H9 (cell line): ENCODE measurements at regions not wholly inside any gene's neighbourhood (a gene's known extent, or its start where the extent isn't known, plus 50 kb on each side); places are given as distances from the start of the nearest gene placed in this dataset.

Experiments
- DNase-seq: peaks from one replicate; pipeline ENCODE4 v3.0.0-alpha.2; 2017
- H2AFZ ChIP-seq: one replicate; pipeline ENCODE4 v1.6.1; 2013; ENCODE audit warnings: mild to moderate bottlenecking, low read length, control low read depth, moderate library complexity
- H2AK5ac ChIP-seq: 2 replicates; pipeline ENCODE4 v1.6.1; 2013; ENCODE audit warnings: low read length, control low read depth, mixed read lengths; ENCODE audit not compliant: insufficient read length
- H2BK120ac ChIP-seq: one replicate; pipeline ENCODE4 v1.6.1; 2013; ENCODE audit warnings: low read depth, mild to moderate bottlenecking, low read length, control low read depth, inconsistent platforms; ENCODE audit not compliant: poor library complexity, severe bottlenecking
- H2BK12ac ChIP-seq: 2 replicates; pipeline ENCODE4 v1.6.1; 2013; ENCODE audit warnings: low read length, control low read depth, mixed read lengths, low read depth; ENCODE audit not compliant: insufficient read length
- H2BK15ac ChIP-seq: 2 replicates; pipeline ENCODE4 v1.6.1; 2013; ENCODE audit warnings: low read depth, low read length, control low read depth
- H2BK20ac ChIP-seq: one replicate; pipeline ENCODE4 v1.6.1; 2013; ENCODE audit warnings: low read depth, mild to moderate bottlenecking, low read length, control low read depth, inconsistent platforms; ENCODE audit not compliant: poor library complexity, severe bottlenecking
- H2BK5ac ChIP-seq: 2 replicates; pipeline ENCODE4 v1.6.1; 2013; ENCODE audit warnings: low read length, control low read depth, mixed read lengths; ENCODE audit not compliant: insufficient read length
- H3K14ac ChIP-seq: 2 replicates; pipeline ENCODE4 v1.6.1; 2013; ENCODE audit warnings: low read length, control low read depth; ENCODE audit not compliant: insufficient read depth
- H3K18ac ChIP-seq: 2 replicates; pipeline ENCODE4 v1.6.1; 2013; ENCODE audit warnings: low read depth, mild to moderate bottlenecking, mixed read lengths, low read length, control low read depth; ENCODE audit not compliant: insufficient read length
- H3K23ac ChIP-seq: 2 replicates; pipeline ENCODE4 v1.6.1; 2013; ENCODE audit warnings: low read length, control low read depth, mixed read lengths, low read depth; ENCODE audit not compliant: insufficient read length
- H3K23me2 ChIP-seq: 2 replicates; pipeline ENCODE4 v1.6.1; 2013; ENCODE audit warnings: low read depth, mild to moderate bottlenecking, mixed read lengths, low read length, control low read depth; ENCODE audit not compliant: insufficient read length, poor library complexity, severe bottlenecking
- H3K27ac ChIP-seq: 2 replicates; pipeline ENCODE4 v1.5.1; 2013; ENCODE audit warnings: low read length, control low read depth, mixed read lengths, low read depth; ENCODE audit not compliant: insufficient read length
- H3K27me3 ChIP-seq: 2 replicates; pipeline ENCODE4 v1.6.1; 2013; ENCODE audit warnings: low read length, control low read depth, inconsistent platforms; ENCODE audit not compliant: insufficient read depth
- H3K4ac ChIP-seq: 2 replicates; pipeline ENCODE4 v1.6.1; 2013; ENCODE audit warnings: low read depth, mild to moderate bottlenecking, control low read depth, inconsistent platforms, low read length, moderate library complexity
- H3K4me1 ChIP-seq: 2 replicates; pipeline ENCODE4 v1.6.1; 2013; ENCODE audit warnings: low read length, control low read depth, inconsistent platforms; ENCODE audit not compliant: insufficient read depth
- H3K4me2 ChIP-seq: 2 replicates; pipeline ENCODE4 v1.6.1; 2013; ENCODE audit warnings: low read length, control low read depth, mixed read lengths; ENCODE audit not compliant: insufficient read length, insufficient read depth
- H3K56ac ChIP-seq: 2 replicates; pipeline ENCODE4 v1.6.1; 2013; ENCODE audit warnings: low read depth, mild to moderate bottlenecking, mixed read lengths, low read length, control low read depth; ENCODE audit not compliant: insufficient read length
- H3K79me1 ChIP-seq: 2 replicates; pipeline ENCODE4 v1.6.1; 2013; ENCODE audit warnings: low read depth, mild to moderate bottlenecking, moderate library complexity, low read length, control low read depth, inconsistent platforms; ENCODE audit not compliant: insufficient read depth, poor library complexity, severe bottlenecking
- H3K79me2 ChIP-seq: 2 replicates; pipeline ENCODE4 v1.6.1; 2013; ENCODE audit warnings: low read length, control low read depth, inconsistent platforms; ENCODE audit not compliant: insufficient read depth
- H3K9ac ChIP-seq: 2 replicates; pipeline ENCODE4 v1.6.1; 2013; ENCODE audit warnings: low read length, control low read depth, mixed read lengths; ENCODE audit not compliant: insufficient read length; ENCODE audit errors: extremely low read depth
- H3K9me3 ChIP-seq: one replicate; pipeline ENCODE4 v1.6.1; 2013; ENCODE audit warnings: low read depth, low read length, inconsistent platforms; ENCODE audit not compliant: control insufficient read depth
- H3T11ph ChIP-seq: one replicate; pipeline ENCODE4 v1.6.1; 2013; ENCODE audit warnings: mild to moderate bottlenecking, low read length, control low read depth, inconsistent platforms
- H4K20me1 ChIP-seq: one replicate; pipeline ENCODE4 v1.6.1; 2013; ENCODE audit not compliant: control insufficient read depth, insufficient read length, insufficient read depth
- H4K5ac ChIP-seq: 2 replicates; pipeline ENCODE4 v1.6.1; 2013; ENCODE audit warnings: low read depth, mild to moderate bottlenecking, mixed read lengths, low read length, control low read depth; ENCODE audit not compliant: insufficient read length
- H4K8ac ChIP-seq: replicated peaks from 2 replicates; pipeline ENCODE4 v1.6.1; 2013; ENCODE audit warnings: low read length, control low read depth, mixed read lengths, low read depth; ENCODE audit not compliant: insufficient read length
- H4K91ac ChIP-seq: 2 replicates; pipeline ENCODE4 v1.6.1; 2013; ENCODE audit warnings: low read depth, mild to moderate bottlenecking, moderate library complexity, mixed read lengths, low read length, control low read depth; ENCODE audit not compliant: insufficient read length
- H3K27ac Mint-ChIP-seq, 3 experiments: 2 replicates in 2 of 3; 3 replicates in 1 of 3; pipeline ENCODE4 v1.8.0; 2020 to 2021; ENCODE audit warnings: mixed read lengths in 3 of 3, mild to moderate bottlenecking in 1 of 3, moderate library complexity in 1 of 3
- H3K27me3 Mint-ChIP-seq: 2 replicates; pipeline ENCODE4 v1.8.0; 2021; ENCODE audit warnings: low read depth, mild to moderate bottlenecking, moderate library complexity, mixed read lengths
- H3K36me3 Mint-ChIP-seq, 3 experiments: 2 replicates in 2 of 3; 3 replicates in 1 of 3; pipeline ENCODE4 v1.8.0; 2020 to 2021; ENCODE audit warnings: low read depth in 3 of 3, mixed read lengths in 3 of 3; ENCODE audit not compliant: insufficient read depth in 1 of 3
- H3K4me1 Mint-ChIP-seq, 2 experiments: 2 replicates each; pipeline ENCODE4 v1.8.0; 2020; ENCODE audit warnings: mixed read lengths in 2 of 2
- H3K4me3 Mint-ChIP-seq, 2 experiments: 2 replicates in 1 of 2; 3 replicates in 1 of 2; pipeline ENCODE4 v1.8.0; 2020 to 2021; ENCODE audit warnings: mild to moderate bottlenecking in 2 of 2, mixed read lengths in 2 of 2, moderate library complexity in 1 of 2
- H3K9me3 Mint-ChIP-seq, 2 experiments: 2 replicates in 1 of 2; 3 replicates in 1 of 2; pipeline ENCODE4 v1.8.0; 2020; ENCODE audit warnings: mild to moderate bottlenecking in 2 of 2, mixed read lengths in 2 of 2, moderate library complexity in 1 of 2
- CTCF ChIP-seq: fragments of 200-600 bp; sonication (generic); conservative IDR thresholded peaks from 3 replicates; pipeline ENCODE4 v1.8.0; 2021; ENCODE audit warnings: antibody characterized with exemption, mild to moderate bottlenecking
- WGBS: extraction: QIAGEN DNeasy Blood & Tissue Kit; methylation state at CpG from one replicate; pipeline ENCODE4 v1.1.7; 2013; ENCODE audit warnings: missing lambda C conversion rate, low lambda C conversion rate, mixed read lengths; ENCODE audit not compliant: insufficient read length; ENCODE audit errors: extremely low coverage; 5-methylcytosine and 5-hydroxymethylcytosine counted together

- H3K27me3 ChIP-seq, result no peaks in the 10 kb centered on the region
- Mint-ChIP-seq H3K36me3 (no peaks in the 10 kb centered on the region), H3K27me3 (no peaks in the 10 kb centered on the region), H3K9me3 (no peaks in the 10 kb centered on the region; a peak in 2 of 5 replicates), H3K27ac (peak overlapping the region in 1 of 3 experiments; percentile 10; a peak in 1 of 7 replicates), H3K4me1 (peaks cover 33 to 34% of the 10 kb centered on the region in 2 experiments), H3K4me3 (no peak overlapping the region)
- H2AK5ac ChIP-seq, result no peak overlapping the region
- H2BK5ac ChIP-seq, result no peak overlapping the region
- no peaks in the 10 kb centered on the region for H3K79me2 ChIP-seq
- no peak overlapping the region for H4K8ac ChIP-seq
- TF ChIP-seq CTCF, result no peak
- no peak overlapping the region for H3T11ph ChIP-seq
- H4K91ac ChIP-seq, result no peak overlapping the region
- H3K4me2 ChIP-seq, result no peak overlapping the region
- H2BK12ac ChIP-seq, result no peak overlapping the region
- H3K14ac ChIP-seq, result no peak overlapping the region
- H3K9ac ChIP-seq, result no peak overlapping the region
- WGBS, result no CpG with 5 or more reads among the region's 1 CpG
- no peak overlapping the region for H2BK15ac ChIP-seq
- no peak overlapping the region for H2AFZ ChIP-seq
- H3K79me1 ChIP-seq, result no peaks in the 10 kb centered on the region
- H4K5ac ChIP-seq, result no peak overlapping the region
- H4K20me1 ChIP-seq, result no peaks in the 10 kb centered on the region
- H3K4ac ChIP-seq, result no peak overlapping the region
- no peak overlapping the region for H2BK20ac ChIP-seq
- no peak overlapping the region for H3K23ac ChIP-seq
- H3K9me3 ChIP-seq, result no peaks in the 10 kb centered on the region
- H3K27ac ChIP-seq, result no peak overlapping the region
- peaks cover 9% of the 10 kb centered on the region; the same call in 1 of the 2 replicates for H3K4me1 ChIP-seq
- H2BK120ac ChIP-seq, result no peak overlapping the region
- no peak overlapping the region for H3K56ac ChIP-seq
- no peaks in the 10 kb centered on the region for H3K23me2 ChIP-seq
- H3K18ac ChIP-seq, result no peak overlapping the region
- DNase-seq, result no peak
These were observed 330.7 kb upstream of the DCN start for GRCh38 chr12:91513313-91513712.
